ENCODE measurements at regions not wholly inside any gene's neighbourhood (a gene's known extent, or its start where the extent isn't known, plus 50 kb on each side); places are given as distances from the start of the nearest gene placed in this dataset.

GRCh38 chr11:25710975-25711374 is 621.0 kb upstream of the ANO3 start:
- no peak for TF ChIP-seq CTCF (IDR thresholded peaks at IDR 0.05; ENCODE audit: low read length)
- TF ChIP-seq EZH2 (IDR thresholded peaks at IDR 0.05; ENCODE audit: borderline replicate concordance, low read length) = no peak
